ENCODE measurements at regions not wholly inside any gene's neighbourhood (a gene's known extent, or its start where the extent isn't known, plus 50 kb on each side); places are given as distances from the start of the nearest gene placed in this dataset.

DNA sequence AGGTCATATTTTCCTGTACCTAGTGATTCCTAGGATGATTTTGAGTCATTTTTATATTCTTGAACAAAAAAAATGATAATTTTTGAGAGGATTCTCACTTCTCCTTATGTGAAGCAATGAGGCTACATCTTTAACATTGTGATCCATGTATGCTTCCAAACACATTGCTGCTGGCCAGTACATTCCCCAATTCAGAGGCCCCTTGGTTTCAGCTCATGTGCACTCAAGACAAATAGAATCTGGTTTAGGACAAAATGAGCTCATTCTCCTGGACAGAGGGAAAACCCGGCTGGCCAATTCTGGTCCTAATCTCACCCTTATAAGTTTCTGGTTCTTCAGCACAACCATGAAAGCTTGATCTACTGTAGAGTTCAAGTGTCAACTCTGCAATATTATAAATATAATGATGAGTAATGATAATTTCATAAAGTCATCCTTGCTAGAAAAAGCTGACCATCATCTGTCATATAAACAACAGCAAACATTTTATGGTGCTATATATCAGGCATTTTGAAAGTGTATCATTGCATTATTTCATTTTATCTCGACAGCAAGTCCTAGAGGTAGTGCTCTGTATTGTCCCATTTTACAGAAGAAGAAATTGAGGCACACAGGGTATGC, 139.1 kb upstream of the ZNF366 start:
- TF ChIP-seq, protein P1, sequence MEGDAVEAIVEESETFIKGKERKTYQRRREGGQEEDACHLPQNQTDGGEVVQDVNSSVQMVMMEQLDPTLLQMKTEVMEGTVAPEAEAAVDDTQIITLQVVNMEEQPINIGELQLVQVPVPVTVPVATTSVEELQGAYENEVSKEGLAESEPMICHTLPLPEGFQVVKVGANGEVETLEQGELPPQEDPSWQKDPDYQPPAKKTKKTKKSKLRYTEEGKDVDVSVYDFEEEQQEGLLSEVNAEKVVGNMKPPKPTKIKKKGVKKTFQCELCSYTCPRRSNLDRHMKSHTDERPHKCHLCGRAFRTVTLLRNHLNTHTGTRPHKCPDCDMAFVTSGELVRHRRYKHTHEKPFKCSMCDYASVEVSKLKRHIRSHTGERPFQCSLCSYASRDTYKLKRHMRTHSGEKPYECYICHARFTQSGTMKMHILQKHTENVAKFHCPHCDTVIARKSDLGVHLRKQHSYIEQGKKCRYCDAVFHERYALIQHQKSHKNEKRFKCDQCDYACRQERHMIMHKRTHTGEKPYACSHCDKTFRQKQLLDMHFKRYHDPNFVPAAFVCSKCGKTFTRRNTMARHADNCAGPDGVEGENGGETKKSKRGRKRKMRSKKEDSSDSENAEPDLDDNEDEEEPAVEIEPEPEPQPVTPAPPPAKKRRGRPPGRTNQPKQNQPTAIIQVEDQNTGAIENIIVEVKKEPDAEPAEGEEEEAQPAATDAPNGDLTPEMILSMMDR (IDR thresholded peaks at IDR 0.05; ENCODE audit: low read depth, low read length): no peak
- TF ChIP-seq MYC (IDR thresholded peaks at IDR 0.05; ENCODE audit: low read depth, low read length): no peak
- no peak for TF ChIP-seq POLR2A (IDR thresholded peaks at IDR 0.05; ENCODE audit: extremely low read depth, insufficient read length)
- TF ChIP-seq, protein P2, sequence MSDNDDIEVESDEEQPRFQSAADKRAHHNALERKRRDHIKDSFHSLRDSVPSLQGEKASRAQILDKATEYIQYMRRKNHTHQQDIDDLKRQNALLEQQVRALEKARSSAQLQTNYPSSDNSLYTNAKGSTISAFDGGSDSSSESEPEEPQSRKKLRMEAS (IDR thresholded peaks at IDR 0.05; ENCODE audit: low read depth, low read length): no peak
